Fibroblast of skin of back (primary cell): ENCODE measurements at regions not wholly inside any gene's neighbourhood (a gene's known extent, or its start where the extent isn't known, plus 50 kb on each side); places are given as distances from the start of the nearest gene placed in this dataset.

ENCODE experiments used
- DNase-seq: peaks from one replicate; pipeline ENCODE4 v3.0.0-alpha.2; 2013

- DNase-seq: no peak
Measured at GRCh38 chr1:90486996-90487395, 230.1 kb downstream of the BARHL2 start.

DNA sequence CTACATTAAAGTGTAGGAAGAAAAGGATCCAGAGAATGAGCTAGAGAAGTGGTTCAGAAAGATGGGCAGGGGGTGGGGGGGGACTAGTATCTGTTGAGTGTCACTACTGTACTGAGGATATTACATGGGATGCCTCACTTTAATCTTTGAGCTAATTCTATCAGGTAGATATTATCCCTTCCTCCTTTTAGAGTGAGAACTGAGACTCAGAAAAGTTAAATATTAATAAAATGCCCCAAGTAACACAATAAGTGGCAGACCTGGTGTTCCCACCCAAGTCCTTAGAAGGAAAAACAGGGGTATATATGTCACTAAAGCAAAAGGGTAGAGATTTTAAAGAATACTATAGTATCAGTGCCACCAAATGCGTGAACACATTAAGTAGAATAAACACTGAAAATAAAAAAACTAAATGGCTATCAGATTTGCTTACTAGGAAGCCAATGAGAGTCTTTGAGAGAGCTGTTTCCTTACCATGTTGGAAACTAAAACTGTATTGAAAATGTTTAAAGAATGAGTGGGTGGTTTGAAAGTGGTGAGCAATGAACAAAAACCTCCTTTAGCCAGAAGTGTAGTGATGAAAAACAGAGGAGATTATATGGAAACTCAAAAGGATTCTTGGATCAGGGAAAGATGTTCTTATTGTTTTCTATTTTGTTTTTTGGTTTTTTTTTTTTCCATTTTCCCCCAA is 230.8 kb downstream of the BARHL2 start:
- DNase-seq: peak; percentile 21

GRCh38 chr1:90480271-90480835 is 236.7 kb downstream of the BARHL2 start:
- DNase-seq: no peak

- DNase-seq: no peak
Measured at GRCh38 chr1:90476994-90477393, 240.1 kb downstream of the BARHL2 start.

- DNase-seq: no peak
Measured at GRCh38 chr1:90476411-90476810, 240.7 kb downstream of the BARHL2 start.

- peak; percentile 8 for DNase-seq
Measured at GRCh38 chr1:90475631-90476030, 241.5 kb downstream of the BARHL2 start.

DNA sequence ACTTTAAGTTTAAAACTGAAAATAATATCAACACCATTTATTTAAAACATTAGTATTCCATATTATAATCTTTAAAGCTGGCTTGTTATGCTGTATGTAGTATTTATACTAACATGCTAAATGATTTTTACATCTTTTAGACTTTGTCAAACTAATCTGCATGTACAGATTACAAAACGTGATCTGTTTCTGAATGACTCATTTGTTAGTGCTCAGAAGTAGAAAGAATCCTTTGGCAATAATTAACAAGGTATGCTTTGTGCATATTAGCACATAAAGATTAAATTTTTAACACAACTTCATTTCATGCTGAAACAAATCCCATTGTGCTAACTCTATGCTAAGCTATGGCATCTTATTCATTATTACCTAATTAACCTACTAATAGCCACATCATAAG is 242.4 kb downstream of the BARHL2 start:
- DNase-seq: no peak

GRCh38 chr1:90474158-90474557 is 242.9 kb downstream of the BARHL2 start:
- no peak for DNase-seq

DNA sequence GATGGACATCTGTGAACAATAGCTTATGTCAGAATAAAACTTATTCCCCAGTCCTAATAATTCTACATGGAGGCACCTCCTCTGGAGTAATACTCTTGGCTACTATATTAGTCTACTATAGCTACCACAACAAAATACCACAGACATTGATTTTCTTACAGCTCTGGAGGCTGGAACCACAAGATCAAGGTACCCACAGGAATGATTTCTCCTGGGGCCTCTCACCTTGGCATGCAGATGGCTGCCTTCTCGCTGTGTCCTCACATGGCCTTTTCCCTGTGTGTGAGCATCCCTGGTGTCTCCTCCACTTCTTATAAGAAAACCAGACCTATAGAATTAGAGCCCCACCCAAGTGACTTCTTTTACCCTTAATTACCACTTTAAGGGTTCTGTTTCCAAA is 244.3 kb downstream of the BARHL2 start:
- DNase-seq: no peak

- DNase-seq: no peak
Measured at GRCh38 chr1:90459570-90459969, 257.5 kb downstream of the BARHL2 start.

- DNase-seq: no peak
Measured at GRCh38 chr1:90457985-90458384, 259.1 kb downstream of the BARHL2 start.

DNA sequence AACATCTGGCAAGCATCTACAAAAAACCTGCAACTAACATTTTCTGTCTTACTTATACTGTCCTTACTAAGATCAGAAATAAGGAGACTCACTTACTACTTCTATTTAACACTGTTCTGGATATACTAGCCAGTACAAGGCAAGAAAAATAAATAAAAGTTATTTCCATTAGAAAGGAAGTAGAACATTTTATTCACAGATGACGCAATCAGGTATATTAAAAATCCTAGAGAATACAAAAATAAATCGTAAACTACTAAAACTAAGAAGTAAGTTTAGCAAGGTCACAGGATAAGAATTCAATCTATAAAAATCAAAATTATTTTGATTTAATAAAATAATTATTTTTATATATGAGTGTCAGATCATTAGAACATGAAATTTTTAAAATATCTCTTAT is 264.6 kb downstream of the BARHL2 start:
- no peak for DNase-seq

DNA sequence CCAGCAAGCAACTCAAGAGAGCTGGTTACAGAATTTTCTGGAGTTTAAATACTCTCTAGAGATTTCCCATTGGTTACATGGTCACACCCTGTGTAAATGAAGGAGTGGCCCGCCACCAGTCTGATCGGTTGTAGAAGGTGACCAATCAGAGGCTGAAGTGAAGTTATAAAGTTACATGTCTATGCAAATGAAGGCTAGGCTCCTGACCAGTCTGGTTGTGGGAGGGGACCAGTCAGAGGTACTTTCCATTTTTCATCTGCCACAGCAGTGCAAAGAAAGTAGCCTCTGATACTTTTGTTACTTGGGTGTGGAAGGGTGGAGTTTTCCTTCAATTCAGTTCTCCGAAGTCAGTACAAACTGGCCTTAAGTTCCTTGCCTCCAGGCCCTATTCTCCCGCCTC is 273.7 kb downstream of the BARHL2 start:
- no peak for DNase-seq

DNA sequence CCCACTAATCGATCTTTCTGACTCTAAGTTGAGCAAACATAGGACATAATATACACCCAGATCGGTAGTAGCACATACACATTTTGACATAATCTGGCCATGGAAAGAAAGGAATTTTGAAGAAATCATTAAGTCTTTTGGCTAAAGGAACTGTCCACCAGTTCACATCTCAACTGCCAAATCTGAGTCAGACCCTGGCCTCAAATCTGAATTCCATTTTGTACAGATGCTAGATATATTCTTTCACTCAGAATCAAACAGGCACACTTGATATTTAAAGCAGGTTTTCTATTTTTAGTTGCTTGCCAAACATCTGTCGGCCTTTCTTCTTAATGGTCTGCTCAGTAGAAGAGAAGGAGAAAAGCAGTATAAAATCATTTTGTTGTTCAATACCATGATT is 281.8 kb downstream of the BARHL2 start:
- DNase-seq: no peak

DNA sequence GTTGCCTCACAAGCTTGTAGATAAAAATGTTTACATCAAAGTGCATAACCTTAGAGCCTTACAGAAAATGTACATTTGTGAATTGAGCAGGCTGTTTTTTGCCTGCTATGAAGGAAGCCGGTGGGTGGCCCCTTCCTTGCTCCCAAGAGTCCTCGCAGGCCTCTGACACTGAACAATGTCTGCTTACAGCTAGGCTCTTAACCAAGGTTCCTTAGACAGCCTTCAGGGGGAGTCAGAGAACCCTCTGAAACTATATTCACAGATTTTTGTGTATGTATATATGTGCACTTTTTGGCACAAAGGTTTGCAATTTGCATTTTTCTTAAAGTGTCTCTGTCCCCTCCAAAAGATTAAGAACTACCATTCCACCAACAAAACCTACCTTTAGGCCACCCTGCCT is 282.6 kb downstream of the BARHL2 start:
- no peak for DNase-seq

GRCh38 chr1:90417126-90417525 is 300.0 kb downstream of the BARHL2 start:
- DNase-seq: peak; percentile 17

GRCh38 chr1:90414201-90414600 is 302.9 kb downstream of the BARHL2 start:
- no peak for DNase-seq

DNA sequence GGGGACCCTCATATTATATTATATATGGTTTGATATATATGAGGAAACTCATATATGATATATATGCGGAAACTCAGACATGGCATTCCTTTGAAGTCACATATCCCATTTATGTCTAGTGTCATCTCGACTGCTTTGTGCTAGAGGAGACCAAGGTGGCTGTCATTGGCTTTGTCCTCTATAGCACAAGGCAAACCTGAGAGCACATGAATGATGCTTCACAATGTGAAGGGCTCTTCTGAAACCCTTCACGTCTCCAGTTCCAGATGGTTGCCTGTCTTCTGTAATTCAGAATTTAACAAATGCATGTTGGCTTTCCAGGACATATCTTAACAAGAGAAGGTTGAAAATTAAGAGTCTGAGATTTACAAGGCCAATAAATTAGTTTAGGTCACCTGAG is 303.6 kb downstream of the BARHL2 start:
- DNase-seq: no peak

DNA sequence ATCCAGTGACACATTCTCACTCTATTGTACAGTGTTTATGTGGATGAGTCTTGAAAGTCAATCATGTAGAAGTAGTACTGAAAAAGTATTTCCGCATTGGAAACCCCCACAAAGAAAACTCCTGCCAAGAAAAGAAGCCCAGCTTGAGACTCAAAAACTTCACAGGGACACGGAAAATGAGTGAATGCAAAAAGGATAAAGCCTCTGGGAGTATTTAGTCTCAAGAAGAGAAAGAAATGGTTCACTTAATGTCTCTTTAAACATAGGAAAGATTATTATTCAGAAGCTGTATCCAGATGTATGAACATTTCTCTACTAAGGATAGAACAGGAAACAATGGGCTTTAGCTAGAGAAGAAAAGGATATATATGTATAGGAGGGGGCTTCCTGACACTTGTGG is 304.5 kb downstream of the BARHL2 start:
- no peak for DNase-seq

- no peak for DNase-seq
Measured at GRCh38 chr1:90411185-90411584, 305.9 kb downstream of the BARHL2 start.

- no peak for DNase-seq
Measured at GRCh38 chr1:90407737-90408136, 309.4 kb downstream of the BARHL2 start.

DNA sequence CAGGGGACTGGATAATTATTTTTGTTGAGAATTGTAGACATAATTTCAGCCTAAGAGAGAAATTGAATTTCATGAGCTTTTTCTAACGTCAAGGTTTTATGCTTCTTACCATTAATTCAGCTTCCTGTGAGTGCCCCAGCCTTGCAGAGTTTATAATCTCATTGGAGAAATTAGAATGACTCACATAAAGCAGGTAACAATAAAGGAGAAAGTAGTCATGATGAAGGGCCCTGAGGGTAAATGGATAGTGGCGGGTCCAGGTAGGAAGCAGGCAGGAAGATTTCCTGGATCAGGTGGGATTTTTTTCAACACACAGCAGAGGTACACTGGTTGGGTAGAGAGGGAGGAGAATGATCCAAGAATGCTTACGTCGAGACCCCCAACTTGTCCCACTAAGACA is 311.4 kb downstream of the BARHL2 start:
- no peak for DNase-seq

DNA sequence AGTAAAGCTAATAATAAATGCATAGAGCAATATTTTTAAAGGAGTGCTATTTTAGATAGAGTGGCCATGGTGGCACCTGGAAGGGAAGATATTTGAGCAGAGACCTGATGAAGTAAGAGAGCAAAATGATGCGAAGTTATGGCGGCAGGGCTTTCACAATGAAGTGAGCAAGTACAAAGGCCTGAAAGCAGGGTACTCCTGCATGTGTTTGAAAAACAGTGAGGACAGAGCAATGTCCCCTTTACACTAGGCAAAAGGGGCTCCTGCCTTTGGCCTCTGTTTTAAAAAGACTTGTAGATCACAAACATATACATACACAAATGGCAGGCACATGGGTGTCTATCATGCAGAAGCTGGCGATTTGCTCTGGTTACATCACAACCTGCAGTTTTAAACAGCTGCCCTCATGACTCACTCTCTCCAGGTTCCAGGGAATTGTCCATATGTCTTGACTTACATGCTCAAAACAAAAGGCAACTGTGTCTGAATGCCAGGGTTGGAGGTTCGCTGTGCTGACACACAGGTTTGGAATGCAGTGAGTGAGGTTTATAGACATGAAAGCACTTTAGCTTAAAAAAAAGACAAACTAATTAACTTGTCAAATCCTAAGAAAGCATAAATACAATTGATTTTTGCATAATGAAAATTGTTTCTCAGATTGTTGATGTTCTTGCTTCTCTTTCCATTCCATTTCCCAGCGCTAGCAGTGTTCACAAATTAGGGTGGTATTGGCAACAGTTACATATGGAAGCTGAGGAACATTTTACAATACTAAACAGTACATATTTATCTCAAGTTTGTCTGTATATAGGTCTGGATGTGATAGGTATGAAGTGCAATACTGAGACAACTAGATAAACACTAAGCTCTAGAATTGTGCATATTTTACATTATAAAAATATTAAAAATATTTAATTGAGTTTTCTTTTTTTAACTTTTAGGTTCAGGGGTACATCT is 313.9 kb downstream of the BARHL2 start:
- DNase-seq: peak; percentile 87

DNA sequence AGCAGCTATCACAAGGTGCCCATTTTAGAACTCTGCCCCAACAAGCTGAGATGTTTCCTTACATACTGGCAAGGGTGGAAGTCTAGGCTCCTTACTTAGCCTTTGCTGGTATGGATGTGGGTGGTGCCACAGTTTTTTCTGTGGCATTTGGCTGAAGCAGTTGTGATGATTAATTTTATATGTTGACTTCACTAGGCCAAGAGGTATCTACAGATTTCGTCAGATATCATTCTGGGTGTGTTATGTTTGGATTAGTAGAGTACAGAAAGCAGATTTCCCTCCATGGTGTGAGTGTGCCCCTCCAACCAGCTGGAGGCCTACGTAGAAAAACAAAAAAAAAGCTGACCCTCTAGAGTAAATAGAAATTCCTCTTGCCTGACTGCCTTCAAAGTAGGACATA is 317.0 kb downstream of the BARHL2 start:
- no peak for DNase-seq
